ENCODE measurements at regions not wholly inside any gene's neighbourhood (a gene's known extent, or its start where the extent isn't known, plus 50 kb on each side); places are given as distances from the start of the nearest gene placed in this dataset.
A peak's percentile ranks its signal among the peaks of the same experiment; 100 is the strongest.

GRCh38 chr6:22081709-22082108 is 215.1 kb downstream of the PRL start:
- H3K27me3 Mint-ChIP-seq (ENCODE audit: low read depth): no peaks in the 10 kb centered on the region
- peaks cover 8 to 12% of the 10 kb centered on the region in 2 experiments for H3K4me1 Mint-ChIP-seq
- no peak for DNase-seq
- no peak overlapping the region for H3K9ac ChIP-seq (ENCODE audit: extremely low read depth, insufficient read length, low read length)
- no peak overlapping the region for H3K56ac ChIP-seq (ENCODE audit: insufficient read length, low read depth, low read length)
- no peaks in the 10 kb centered on the region for H3K79me2 ChIP-seq (ENCODE audit: insufficient read depth, low read length)
- no peaks in the 10 kb centered on the region for H3K27me3 ChIP-seq (ENCODE audit: insufficient read depth, low read length)
- H3K27ac ChIP-seq (ENCODE audit: insufficient read length, low read depth, low read length): no peak overlapping the region
- no peak overlapping the region for H4K8ac ChIP-seq (replicated peaks; ENCODE audit: insufficient read length, low read depth, low read length)
- H2BK5ac ChIP-seq (ENCODE audit: insufficient read length, low read length): no peak overlapping the region
- H4K91ac ChIP-seq (ENCODE audit: insufficient read length, low read depth, low read length): no peak overlapping the region
- H3K4me3 Mint-ChIP-seq: no peak overlapping the region
- peaks cover 3 to 16% of the 10 kb centered on the region in 2 experiments; a peak in 1 of 5 replicates for H3K9me3 Mint-ChIP-seq
- H3K18ac ChIP-seq (ENCODE audit: insufficient read length, low read depth, low read length): no peak overlapping the region
- H3K14ac ChIP-seq (ENCODE audit: insufficient read depth, low read length): no peak overlapping the region
- WGBS (ENCODE audit: extremely low coverage, insufficient read length, low lambda C conversion rate): no CpG with 5 or more reads among the region's 4 CpGs
- no peaks in the 10 kb centered on the region for H3K79me1 ChIP-seq (ENCODE audit: insufficient read depth, low read depth, low read length, poor library complexity, severe bottlenecking)
- TF ChIP-seq CTCF (conservative IDR thresholded peaks at IDR 0.05): no peak
- H4K5ac ChIP-seq (ENCODE audit: insufficient read length, low read depth, low read length): no peak overlapping the region
- H2BK120ac ChIP-seq (ENCODE audit: low read depth, low read length, poor library complexity, severe bottlenecking): no peak overlapping the region
- no peak overlapping the region for H2AK5ac ChIP-seq (ENCODE audit: insufficient read length, low read length)
- no peaks in the 10 kb centered on the region for H3K23me2 ChIP-seq (ENCODE audit: insufficient read length, low read depth, low read length, poor library complexity, severe bottlenecking)
- no peak overlapping the region for H3K23ac ChIP-seq (ENCODE audit: insufficient read length, low read depth, low read length)
- no peak overlapping the region for H2AFZ ChIP-seq (ENCODE audit: low read length)
- no peaks in the 10 kb centered on the region for H4K20me1 ChIP-seq (ENCODE audit: control insufficient read depth, insufficient read depth, insufficient read length)
- H3K4ac ChIP-seq (ENCODE audit: low read depth, low read length): no peak overlapping the region
- no peak overlapping the region for H2BK20ac ChIP-seq (ENCODE audit: low read depth, low read length, poor library complexity, severe bottlenecking)
- H3K4me2 ChIP-seq (ENCODE audit: insufficient read depth, insufficient read length, low read length): no peak overlapping the region
- no peak overlapping the region for H3T11ph ChIP-seq (ENCODE audit: low read length)
- H3K27ac Mint-ChIP-seq: peak overlapping the region in 1 of 3 experiments; percentile 76; a peak in 2 of 7 replicates
- peaks cover 4% of the 10 kb centered on the region for H3K4me1 ChIP-seq (ENCODE audit: insufficient read depth, low read length)
- H2BK15ac ChIP-seq (ENCODE audit: low read depth, low read length): no peak overlapping the region
- H2BK12ac ChIP-seq (ENCODE audit: insufficient read length, low read depth, low read length): no peak overlapping the region
- no peaks in the 10 kb centered on the region for H3K9me3 ChIP-seq (ENCODE audit: control insufficient read depth, low read depth, low read length)
- H3K36me3 Mint-ChIP-seq (ENCODE audit: insufficient read depth in 1 of 3, low read depth in 3 of 3): peaks cover 22 to 27% (median 25%) of the 10 kb centered on the region in 3 experiments
